NCI-H69 (cell line): ENCODE measurements at regions not wholly inside any gene's neighbourhood (a gene's known extent, or its start where the extent isn't known, plus 50 kb on each side); places are given as distances from the start of the nearest gene placed in this dataset.
"Not testable (repeated sequence)": the region's sequence is repeated elsewhere in the genome, so short reads cannot be mapped to it uniquely, and the experiment has no call there.

Source experiments
- DNase-seq: peaks from one replicate; lab custom pipeline; 2025; lab: John Stamatoyannopoulos, UW

DNA sequence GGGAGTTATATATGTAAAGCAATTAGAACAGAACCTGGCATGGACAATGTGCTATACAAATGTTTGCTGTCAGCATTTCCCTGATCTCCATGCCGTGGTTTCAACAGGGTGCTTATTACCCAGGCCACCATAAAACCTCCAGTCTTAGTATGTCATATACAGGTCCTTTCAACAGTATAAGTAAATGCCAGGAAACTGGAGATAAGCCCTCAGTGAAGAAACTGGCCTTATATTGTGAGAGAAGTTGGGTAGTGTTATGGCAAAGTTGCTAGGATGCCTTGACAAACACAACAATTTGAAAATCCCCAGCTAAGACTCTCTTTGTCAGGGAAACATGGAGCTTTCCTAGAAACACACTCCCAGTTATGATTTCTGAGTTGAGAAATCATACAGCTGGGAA lies 850.2 kb upstream of the ADAMTS5 start:
- DNase-seq: no peak

DNA sequence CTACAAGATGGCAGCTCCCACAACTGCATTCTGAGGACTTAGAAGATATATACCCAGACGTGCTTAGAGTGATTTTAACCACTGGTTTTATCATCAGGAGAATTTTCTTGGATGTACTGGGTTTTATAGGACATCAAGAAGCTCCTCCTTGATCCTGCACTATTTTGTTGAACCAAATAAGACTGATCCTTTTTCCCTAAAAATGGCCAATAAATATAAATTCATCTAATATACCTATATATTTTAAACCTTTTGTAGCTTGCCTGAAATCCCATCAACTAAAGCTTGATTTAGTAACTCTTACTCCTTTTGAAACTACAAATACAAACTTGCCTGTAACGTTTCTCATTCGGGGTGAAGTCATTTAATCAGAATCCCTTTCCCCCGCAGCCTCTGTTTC lies 849.4 kb upstream of the ADAMTS5 start:
- no peak for DNase-seq

DNA sequence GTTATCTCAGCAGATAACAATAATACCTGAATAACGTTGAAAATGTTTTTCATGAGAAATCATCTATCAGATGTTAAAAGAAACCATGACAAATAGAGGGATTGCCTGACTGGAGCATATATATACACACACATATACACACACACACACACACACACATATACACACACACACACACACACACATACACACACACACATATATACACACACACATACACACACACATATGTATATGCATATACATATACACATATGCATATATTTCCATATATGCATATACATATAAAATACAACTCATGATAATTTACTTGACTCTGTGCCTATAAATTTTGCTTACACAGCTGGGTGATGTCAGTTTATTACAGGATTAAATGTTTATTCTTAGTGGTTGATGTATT lies 847.3 kb upstream of the ADAMTS5 start:
- DNase-seq: no peak

DNA sequence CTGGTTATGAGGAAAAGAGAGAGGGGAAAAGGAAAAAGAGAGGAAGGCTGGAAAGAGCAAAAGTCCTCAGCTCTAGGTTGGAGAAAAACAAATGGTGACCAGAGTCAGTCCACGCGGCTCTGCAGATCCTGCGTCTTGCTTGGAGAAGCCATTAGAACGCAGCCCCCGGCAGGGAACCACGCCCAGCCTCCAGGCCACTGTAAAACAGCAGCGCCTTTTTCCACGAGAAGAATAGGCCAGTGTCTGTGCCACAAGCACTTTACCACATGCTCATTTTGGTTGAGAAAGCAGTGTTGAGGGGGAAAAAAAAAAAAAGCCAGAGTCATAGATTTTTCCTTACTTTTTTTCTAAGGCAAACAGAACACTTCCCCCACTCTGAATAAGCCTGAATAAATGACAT lies 846.9 kb upstream of the ADAMTS5 start:
- no peak for DNase-seq

DNA sequence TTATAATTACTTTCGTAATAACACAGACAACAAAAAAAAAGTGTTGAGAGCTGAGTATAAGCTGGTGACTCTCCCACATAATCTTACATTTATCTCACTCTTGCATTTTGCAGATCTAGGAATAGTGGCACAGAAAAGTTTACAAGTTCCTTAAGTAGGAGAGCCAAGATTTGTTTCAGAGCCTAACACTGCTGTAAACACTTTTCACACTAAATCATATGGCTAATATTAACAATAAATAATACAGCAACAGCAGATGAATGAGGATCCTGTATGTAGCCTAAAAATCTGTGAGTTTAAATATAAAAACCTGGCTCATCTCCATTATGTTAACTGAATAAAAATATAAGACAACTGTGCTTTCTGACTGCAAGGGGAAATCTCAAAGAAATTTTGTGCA lies 846.5 kb upstream of the ADAMTS5 start:
- DNase-seq: no peak

DNA sequence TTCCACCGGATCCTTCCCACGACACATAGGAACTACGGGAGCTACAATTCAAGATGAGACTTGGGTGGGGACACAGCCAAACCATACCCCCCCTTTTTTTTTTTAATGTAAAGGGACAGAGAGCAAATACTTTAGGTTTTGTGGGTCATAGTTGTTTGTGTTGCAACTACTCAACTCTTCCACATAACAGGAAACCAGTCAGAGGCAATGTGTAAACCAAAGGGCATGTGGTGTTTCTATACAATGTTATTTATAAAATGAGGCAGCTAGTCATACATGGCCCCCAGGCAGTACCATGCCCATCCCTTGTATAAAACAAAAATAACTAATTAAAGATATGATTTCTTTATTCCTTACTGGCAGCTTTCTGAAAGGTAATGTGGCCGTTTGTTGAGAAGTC lies 845.4 kb upstream of the ADAMTS5 start:
- DNase-seq: no peak

DNA sequence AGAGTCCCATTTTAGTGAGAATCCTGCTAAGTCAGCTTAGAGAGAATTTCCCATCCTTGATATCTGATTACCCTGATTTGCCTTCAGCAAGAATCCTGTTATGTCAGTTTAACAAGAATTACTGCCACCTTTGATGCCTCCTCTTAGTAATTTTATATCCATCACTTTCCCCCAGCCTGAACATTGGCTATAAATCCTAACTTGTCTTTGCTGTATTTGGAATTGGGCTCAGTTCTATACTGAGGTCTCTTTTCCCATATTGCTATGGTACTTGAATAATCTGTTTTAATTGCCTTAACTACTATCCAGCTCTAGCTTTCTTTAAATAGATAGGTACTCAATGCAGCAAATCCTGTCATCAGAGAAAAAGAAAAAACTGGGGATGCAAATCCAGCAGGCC lies 842.0 kb upstream of the ADAMTS5 start:
- no peak for DNase-seq

DNA sequence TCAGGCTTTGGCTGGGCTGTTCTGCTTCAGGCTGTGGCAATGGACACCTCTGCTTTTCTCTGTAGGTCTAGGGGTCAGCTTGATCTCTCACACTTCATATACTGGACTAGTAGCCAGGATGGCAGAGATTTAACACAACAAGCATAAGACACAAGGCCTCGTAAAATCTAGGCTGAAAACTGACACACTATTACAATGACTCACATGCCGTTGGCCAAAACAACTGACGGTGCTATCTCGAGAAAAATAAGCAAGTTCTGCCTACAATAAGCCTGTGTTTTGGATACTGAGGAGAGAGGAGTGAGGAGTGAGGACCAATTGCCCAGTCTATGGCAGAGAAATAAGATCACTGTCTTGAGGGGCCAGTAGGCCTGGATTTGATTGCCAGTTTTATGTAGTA lies 840.7 kb upstream of the ADAMTS5 start:
- no peak for DNase-seq

DNA sequence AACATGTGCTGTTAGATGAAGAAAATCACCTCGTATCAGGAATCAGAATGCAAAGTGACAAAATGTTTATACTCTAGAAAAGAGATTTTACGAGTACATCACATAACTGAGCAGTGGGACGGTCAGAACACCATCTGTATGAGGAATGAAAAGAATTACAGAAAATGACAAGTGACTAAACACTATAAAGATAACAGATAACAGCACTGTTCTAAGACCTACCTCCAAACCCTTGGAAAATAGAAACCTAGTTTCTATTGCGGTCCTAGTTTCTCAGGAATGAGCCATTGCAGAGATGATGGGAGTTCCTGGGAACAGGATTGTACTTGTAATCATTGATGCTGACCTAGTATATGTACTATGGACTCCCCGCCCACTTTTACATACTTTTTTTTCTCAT lies 839.4 kb upstream of the ADAMTS5 start:
- no peak for DNase-seq

DNA sequence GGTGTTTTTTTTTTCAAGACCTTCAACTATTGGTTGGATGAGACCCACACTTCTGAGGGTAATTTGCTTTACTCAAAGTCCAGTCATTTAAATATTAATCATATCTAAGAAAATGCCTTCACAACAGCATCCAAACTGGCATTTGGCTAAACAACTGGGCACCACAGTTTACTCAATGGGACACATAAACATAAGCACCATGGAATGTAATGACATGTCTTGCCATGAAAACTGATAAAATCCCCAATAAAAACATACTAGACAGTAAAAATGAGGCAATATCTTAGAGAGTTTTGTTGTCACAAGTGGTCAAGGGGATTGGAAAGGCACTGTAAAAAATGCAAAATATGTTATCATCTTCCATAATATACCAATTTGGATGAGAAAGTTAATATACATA lies 838.8 kb upstream of the ADAMTS5 start:
- no peak for DNase-seq

DNA sequence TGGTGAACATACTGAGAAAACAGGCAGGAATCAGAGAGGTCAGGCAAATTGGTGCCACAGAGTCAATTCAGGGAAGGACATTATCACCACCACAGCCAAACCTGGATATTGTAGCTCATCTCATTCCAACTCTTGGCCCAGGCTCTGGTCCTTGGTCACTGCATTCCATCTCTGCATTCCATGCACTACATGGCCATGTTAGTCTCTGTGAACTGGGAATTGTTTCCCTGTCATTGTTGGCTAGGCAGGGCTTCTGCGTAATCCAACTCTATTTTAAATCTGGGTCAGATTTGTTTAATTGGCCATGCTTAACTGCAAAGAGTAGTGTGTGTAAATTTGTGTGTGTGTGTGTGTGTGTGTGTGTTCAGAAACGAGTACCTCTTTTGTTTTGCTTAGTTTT lies 837.6 kb upstream of the ADAMTS5 start:
- no peak for DNase-seq

DNA sequence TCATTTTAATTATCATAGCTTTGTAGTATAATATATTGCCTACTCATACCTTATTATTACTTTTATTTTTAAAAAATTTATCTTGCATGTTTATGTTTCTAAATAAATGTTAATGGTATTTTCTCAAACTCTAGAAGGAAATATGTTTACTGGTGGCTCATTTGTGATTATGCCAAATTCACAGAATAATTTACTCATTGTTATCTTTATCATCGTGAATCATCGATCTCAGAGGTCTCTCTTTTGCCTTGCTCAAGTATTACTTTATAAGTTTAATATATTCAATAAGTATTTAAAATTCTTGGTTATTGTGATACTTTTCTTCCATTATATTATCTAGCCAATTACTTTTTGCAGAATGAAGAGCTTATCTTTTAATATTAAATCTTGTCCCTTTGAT lies 836.7 kb upstream of the ADAMTS5 start:
- DNase-seq: no peak

DNA sequence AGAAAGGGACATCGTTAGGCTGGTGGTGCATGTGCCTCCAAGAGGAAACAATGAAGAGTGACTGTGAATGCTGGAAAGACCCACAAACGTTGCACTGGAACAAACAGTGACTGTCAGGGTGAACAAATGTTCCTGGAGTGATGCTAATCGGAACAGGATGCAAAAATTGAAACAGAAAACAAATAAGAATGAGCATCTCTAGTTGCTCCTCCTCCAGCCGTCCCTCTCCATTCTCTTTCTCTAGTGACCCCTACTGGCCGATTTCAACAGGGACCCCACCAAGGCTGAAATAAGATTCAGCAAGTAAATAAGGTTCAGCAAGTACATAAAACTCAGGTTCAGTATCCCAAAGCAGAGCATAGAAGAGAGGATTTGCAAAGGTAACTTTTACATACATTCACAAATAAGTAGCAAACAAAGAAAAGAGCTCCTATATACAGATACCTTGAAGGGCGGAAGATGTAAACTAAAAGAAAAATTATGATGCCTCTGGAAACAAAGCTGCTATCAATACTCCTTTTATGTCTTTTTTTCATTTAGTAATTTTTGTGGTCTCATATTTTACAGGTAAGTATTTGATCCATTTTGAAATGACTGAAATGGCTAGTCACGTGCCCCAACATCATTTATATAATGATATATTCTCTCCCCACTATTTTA lies 836.1 kb upstream of the ADAMTS5 start:
- peak; percentile 1 for DNase-seq

DNA sequence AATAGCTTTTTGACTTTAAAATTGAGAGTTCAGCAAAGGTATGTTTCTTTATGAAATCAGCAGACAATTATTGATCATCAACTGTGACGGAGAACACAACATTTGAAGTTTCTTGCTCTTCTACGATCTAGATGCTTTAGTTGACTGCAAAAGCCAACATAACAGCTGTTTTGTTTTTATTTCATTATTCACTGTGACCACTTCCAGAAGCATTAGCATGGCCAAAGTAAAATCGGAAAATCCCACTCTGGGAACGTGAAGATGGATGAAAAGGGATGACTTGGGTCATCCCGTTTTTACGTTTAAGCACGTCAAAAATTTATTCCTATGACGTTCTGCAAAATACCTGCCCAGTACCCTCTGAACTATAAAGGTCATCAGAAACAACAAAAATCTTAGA lies 833.0 kb upstream of the ADAMTS5 start:
- DNase-seq: no peak

DNA sequence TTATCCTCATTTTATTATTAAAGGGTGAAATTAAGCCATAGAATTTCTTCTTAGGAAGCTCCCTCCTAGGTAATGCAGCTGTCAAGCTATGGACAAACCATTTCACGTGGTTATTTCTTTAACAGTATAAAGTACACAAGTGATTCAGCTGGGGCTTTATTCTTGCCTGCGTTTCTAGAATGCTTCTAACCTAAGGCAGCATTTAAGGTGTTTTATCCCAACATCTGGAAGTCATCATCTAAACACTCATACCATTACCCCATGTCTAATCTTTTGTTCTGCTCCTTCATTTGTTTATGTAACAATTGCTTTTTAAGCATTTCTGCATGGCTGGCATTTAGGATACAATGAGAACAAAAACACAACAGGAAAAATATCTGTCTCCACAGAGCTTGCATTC lies 829.2 kb upstream of the ADAMTS5 start:
- DNase-seq: no peak

DNA sequence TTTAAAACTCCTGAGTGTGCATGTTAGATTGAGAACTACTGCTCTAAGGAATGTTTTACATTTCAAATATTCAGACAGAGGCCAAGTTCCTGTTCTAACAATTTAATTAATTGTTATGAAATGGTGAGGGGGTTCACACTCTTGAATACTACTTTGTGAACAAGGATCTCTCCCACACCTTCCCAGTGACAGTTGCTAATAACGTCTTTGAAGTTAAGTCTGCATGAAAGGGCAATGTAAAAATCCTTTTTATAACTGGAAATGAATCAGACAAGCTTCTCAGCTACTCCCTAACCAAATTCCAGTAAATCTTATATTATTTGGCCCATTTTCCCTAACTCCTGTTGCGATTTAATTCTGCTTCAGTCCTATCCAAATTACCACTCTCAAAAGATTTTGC lies 828.5 kb upstream of the ADAMTS5 start:
- DNase-seq: no peak

DNA sequence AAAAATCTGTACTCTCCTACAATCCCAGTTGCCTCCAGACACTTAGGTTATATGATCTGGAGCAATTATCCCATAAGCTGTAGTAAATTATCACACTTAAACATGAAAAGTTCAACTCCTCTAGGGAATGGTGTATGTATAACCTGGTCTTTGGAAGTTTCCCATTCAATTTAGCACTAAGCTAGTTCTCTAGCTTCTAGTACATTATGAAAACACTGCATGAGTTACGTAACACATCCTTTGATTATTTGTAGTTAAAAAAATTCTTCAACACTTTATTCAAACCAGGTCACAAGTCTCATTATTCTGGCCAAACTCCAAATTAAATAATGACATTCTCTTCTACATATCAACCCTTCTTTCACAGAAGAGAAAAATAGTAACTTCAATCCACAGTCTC lies 827.0 kb upstream of the ADAMTS5 start:
- DNase-seq: no peak

DNA sequence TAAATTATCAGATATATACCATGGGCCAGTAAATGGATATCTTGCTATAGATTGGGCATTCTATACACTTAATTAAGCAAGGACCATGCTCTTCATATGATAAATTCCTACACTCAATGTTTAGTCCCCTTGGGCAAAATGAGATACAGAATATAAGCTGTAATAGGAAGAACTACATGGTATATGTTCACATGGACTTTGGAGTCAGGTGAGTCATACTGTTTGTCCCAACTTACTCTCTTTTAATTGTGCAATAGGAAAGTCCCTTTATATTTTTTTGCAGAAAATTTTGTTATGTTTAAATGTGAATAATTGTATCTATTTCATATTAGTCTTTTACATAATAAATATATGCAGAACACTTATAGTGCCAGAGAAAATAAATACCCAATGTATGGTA lies 820.2 kb upstream of the ADAMTS5 start:
- DNase-seq: no peak

DNA sequence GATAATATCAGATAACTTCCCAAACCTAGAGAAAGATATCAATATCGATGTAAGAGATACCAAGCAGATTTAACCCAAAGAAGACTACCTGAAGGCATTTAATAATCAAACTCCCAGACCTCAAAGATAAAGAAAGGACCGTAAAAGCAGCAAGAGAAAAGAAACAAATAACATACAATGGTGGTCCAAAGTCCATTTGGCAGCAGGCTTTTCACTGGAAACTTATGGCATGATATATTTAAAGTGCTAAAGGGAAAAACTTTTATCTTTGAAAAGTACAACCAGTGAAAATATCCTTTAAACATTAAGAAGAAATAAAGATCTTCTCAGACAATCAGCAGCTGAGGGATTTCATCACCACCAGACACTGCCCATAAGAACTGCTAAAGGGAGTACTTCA lies 812.7 kb upstream of the ADAMTS5 start:
- DNase-seq: no peak

DNA sequence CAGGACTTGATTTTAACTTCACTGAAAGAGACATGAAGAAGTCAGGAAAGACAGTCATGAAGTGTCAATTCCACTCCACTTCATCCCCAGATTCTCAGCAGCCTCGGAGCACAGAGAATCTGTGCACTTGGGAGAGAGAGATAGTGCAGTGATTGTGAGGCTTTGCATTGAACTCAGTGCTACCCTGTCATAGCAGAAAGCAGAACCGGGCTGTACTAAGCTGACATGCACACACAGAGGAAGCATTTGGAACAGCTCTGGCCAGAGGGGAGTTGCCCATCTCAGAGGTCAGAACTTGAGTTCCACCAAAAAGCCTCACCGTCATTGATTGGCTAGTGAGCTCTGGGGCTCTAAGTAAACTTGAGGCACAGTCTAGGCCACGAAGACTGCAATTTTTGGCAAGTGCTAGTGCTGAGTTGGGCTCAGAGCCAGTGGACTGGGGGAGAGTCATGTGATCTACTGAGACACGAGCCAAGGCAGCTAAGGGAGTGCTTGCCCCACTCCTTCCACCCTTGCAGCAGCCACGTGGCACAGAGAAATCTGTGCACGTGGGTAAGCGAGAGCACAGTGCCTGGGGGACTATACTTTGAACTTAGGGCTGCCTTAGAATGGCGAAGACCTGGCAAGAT lies 810.2 kb upstream of the ADAMTS5 start:
- no peak for DNase-seq

DNA sequence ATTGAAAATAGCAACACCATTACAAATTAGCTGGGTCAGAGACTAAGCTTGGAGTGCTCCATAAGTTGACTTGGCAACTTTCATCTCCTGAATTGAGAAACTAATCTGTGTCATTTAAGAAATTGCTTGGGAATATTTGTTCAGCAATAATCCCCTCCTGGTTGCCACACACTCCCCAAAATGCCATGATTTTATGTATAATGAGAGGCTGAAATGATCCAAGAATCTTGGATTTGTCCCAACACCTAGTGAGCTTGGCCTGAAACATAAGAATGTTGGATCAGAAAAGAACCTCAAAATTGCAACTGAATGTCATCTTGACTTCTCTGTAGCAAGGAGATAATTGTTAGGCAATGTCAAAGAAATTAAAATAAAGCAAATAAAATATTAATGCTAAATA lies 805.9 kb upstream of the ADAMTS5 start:
- no peak for DNase-seq

DNA sequence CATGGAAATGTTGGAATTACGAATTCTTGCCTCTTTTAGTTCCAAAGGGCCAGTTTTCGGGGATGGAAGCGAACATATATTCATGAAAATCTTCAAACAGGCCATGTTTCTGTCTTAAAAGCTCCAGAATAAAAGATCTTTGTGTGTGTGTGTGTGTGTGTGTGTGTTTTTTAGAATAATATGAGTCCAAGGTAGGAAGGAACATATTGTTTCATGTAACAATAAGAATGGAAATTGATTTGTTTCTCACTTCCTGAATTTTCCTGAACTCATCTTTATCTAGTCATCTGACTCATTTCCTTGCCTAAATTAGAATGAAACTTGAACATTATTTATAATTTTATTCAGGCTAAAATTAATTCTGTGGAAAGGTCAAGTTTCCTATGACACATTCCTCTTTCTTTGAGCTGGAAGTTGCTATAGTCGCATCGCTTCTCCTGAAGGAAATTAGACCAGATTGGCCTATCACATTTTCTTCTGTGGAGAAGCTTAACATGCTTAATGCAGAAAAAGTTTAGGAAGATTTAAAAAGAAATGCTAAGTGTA lies 805.1 kb upstream of the ADAMTS5 start:
- DNase-seq: no peak

DNA sequence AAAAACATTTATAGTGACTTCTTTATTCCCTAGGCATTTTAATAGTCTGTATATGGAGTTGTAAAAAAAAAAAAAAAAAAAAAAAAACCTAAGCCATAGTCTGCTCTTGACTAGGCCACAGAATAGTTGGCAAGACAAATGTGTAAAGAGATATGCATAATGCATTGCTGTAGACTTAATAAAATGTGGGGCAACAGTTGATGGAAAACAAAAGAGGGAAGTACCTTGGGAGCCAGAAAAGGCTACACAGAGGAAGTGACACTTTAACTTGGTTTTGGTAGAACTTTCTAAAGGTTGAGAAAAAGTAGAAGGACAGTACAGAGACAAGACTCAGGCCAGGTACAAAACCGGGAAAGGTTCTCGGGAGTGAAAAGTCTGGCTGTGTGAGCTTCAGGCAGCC lies 802.9 kb upstream of the ADAMTS5 start:
- no peak for DNase-seq

DNA sequence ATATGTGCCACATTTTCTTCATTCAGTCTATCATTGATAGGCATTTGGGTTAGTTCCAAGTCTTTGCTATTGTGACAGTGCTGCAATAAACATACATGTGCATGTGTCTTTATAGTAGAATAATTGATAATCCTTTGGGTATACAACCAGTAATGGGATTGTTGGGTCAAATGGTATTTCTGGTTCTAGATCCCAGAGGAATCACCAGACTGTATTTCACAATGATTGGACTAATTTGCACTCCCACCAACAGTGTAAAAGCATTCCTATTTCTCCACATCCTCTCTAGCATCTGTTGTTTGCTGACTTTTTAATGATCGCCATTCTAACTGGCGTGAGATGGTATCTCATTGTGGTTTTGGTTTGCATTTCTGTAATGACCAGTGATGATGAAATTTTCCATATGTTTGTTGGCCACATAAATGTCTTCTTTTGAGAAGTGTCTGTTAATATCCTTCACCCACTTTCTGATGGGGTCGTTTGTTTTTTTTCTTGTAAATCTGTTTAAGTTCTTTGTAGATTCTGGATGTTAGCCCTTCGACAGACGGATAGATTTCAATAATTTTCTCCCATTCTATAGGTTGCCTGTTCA lies 801.3 kb upstream of the ADAMTS5 start:
- DNase-seq: not testable (repeated sequence)
